KOPT-K1 (cell line): ENCODE measurements at regions not wholly inside any gene's neighbourhood (a gene's known extent, or its start where the extent isn't known, plus 50 kb on each side); places are given as distances from the start of the nearest gene placed in this dataset.
"Not testable (repeated sequence)": the region's sequence is repeated elsewhere in the genome, so short reads cannot be mapped to it uniquely, and the experiment has no call there.

Experiments
- H3K27ac ChIP-seq: fragments of 200-600 bp; sonication (generic); 2 replicates; pipeline ENCODE4 v1.5.1; 2016; ENCODE audit warnings: antibody characterized with exemption, mild to moderate bottlenecking, low read depth, low read length; ENCODE audit not compliant: poor library complexity, severe bottlenecking
- H3K36me3 ChIP-seq: fragments of 200-600 bp; sonication (generic); 2 replicates; pipeline ENCODE4 v1.5.1; 2017; ENCODE audit warnings: antibody characterized with exemption, mild to moderate bottlenecking, low read length, moderate library complexity; ENCODE audit not compliant: insufficient read depth
- H3K9me3 ChIP-seq: fragments of 200-600 bp; sonication (generic); 2 replicates; pipeline ENCODE4 v1.5.1; 2017; ENCODE audit warnings: antibody characterized with exemption, low read length, mild to moderate bottlenecking; ENCODE audit not compliant: insufficient read depth, poor library complexity, severe bottlenecking

DNA sequence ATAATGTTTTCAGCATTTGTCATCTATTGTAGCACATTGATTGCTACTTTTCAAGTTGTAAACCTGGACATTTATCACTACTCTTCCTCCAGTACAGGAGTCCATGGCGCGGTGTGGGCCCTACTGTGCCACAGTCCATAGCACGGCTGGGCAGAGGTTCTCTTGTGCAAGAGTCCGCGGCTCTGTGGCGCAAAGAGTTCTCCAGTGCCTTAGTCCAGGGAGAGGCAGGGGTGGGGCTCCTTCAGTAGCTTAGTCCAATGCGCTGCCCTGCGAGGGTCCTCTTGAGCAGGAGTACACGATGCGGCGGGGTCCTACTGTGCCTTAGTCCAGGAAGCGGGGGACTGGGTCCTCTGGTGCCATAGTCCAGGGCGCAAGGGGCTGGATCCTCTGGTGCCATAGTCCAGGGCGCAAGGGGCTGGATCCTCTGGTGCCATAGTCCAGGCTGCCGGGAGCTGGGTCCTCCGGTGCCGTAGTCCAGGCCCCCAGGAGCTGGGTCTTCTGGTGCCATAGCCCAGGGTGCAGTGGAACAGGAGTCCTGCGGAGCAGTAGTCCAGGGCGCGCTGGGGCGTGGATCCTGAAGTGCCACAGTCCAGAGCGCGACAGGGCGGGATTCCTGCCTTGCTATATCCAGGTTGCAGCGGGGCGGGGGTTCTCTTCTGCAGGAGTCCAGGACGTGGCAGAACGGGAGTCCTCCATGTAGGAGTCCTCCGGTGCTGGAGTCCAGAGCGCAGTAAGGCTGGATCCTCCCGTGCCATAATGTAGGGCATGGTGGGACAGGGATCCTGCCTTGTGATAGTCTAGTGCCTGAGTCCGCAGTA, 129.3 kb downstream of the CCDC74A start:
- no peaks in the 10 kb centered on the region for H3K36me3 ChIP-seq
- H3K9me3 ChIP-seq = no peaks in the 10 kb centered on the region
- H3K27ac ChIP-seq = no peak overlapping the region

DNA sequence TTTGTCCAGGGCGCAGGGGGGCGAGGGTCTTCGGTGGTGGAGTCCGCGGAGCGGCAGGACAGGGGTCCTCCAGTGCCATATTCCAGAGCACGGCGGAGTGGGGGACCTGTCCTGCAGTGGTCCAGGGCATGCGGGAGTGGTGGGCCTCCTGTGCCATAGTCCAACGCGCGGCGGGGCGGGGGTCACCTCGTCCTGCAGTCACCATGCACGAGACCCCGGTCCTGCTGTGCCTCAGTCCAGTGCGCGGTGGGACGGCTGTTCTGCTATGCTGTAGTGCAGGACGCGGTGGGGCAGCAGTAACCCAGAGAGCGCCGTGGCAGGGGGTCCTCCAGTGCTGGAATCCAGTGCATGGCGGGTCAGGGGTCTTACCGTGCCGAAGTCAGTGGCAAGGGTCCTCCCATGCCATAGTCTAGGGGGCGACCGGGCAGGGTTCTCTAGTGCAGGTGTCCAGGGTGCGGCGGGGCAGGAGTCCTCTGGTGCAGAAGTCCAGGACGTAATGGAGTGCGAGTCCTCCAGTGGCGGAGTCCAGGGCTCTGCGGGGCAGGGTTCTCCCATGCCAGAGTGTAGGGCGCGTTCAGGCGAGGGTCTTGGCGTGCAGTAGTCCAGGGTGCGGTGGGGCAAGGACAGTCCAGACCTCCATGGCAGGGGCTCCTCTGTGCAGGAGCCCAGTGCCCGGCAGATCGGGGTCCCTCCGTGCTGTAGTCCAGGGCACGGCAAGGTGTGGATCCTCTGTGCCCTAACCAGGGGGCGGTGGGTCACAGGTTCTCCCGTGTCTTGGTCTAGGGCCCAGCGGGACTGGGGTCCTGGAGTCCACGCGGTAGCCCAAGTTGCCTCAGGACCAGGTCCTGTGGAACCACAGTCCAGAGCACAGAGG, 130.4 kb downstream of the CCDC74A start:
- Histone ChIP-seq H3K9me3 (no peaks in the 10 kb centered on the region), H3K36me3 (no peaks in the 10 kb centered on the region), H3K27ac (no peak overlapping the region)

DNA sequence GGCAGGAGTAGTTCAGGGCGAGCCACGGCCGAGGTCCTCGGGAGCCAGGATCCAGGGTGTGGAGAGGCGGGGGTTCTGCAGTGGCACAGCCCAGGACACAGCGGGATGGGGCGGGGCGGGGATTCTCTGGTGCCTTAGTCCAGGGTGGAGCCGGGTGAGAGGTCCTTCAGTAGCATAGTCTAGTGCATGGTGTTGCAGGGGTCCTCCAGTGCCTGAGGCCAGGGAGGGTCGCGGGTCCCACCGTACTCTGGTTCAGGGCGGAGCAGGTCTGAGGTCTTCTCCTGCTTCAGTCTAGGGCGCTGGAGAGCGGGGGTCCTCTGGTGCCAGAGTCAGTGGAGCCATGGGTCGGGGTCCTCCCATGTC, 131.1 kb downstream of the CCDC74A start:
- Histone ChIP-seq H3K9me3 (no peaks in the 10 kb centered on the region), H3K36me3 (no peaks in the 10 kb centered on the region), H3K27ac (no peak overlapping the region)

DNA sequence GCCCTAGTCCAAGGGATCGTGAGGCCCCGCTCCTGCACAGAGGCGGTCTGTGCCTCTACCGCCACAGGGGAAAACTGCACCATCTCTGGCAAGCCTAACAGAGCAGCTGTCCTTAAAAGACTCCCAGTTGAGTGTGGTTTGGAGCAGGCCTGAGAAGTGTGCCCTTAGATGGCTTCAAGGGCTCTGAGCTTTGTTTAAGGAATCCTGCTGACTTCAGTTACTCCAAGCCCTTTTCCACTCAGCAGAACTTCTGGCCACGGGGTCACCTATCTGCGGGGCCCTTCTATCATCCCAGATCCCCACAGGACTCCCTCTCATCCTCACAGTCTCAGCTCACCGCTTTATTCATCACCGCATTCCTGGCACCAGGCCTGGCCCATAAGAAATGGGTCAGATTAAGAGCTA, 131.5 kb downstream of the CCDC74A start:
- Histone ChIP-seq H3K9me3 (no peaks in the 10 kb centered on the region), H3K36me3 (no peaks in the 10 kb centered on the region), H3K27ac (no peak overlapping the region)

DNA sequence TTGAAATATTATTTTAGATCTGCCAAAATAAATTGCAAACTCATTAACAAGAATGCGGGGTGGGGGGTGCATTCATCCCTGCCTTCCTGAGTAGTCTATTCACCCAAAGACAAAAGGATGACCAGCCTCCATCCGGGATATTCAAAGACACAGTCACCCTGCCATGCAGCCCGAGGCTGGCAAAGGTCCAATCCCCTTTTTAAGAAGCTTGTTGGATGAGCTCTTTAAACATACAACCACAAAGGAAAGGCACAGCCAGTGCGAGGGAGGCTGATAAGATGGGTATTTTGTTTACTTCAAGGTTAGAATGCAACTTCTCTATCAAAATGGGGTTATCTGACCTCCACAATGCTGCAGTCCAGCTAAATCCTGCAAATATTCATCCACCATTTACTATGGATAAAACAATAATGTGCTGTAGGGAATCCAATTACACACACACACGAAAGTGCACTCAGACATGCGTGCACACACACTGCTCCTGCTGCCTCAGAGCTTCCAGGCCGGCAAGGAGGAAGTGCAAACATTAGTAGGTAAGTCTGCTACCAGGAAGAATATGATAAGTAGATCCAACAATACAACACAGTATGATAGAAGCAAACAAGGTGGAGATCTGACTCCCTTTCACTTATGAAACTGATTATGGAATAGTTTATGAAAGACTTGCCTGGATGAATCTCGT, 133.6 kb downstream of the CCDC74A start:
- not testable (repeated sequence) for H3K27ac ChIP-seq, H3K9me3 ChIP-seq, H3K36me3 ChIP-seq

DNA sequence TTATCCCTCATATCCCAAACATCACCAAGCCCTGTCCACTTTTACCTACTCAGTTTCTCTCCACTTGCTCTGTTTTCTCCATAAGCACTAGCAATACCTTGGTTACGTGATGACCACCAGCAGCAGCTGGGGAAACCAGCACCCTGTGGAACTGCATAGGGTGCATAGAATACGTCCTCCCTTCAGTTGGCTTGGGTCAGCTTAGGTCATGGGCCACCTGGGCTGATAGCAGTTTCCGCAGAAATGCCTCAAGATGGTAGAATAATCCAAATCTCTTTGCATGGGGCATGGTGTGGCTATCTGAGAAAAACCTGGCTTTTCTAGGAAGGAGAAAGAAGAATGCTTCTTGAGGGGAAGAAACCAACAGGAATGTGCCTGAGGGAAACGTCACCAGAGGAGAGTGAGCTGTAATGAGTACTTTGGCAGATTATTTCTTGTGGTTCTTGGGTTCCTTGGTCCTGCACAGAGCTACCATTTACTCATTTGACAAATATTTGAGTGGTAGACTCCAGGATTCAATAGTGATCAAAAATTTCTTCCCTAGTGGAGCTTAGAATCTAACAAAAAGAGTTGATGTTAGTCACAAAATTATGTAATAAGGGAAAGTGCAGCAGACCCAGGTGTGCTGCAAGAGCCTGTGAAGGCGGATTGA, 134.3 kb downstream of the CCDC74A start:
- not testable (repeated sequence) for H3K27ac ChIP-seq, H3K36me3 ChIP-seq, H3K9me3 ChIP-seq

DNA sequence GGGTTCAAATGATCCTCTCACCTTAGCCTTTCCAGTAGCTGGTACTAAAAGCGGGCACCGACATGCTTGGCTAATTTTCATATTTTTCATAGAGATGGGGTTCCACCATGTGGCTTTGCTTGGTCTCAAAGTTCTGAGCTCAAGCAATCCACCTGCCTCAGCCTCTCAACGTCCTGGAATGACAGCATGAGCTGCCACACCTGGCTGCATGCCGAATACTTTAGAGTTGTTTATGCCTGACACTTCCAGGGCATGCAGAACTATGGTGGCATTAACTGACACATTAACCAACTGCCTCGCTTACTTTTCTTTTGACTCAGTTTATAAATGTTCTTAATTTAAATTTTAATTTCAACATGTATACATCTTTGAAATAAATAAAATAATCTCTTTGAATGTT, 135.8 kb downstream of the CCDC74A start:
- H3K36me3 ChIP-seq, H3K9me3 ChIP-seq, H3K27ac ChIP-seq: not testable (repeated sequence)

DNA sequence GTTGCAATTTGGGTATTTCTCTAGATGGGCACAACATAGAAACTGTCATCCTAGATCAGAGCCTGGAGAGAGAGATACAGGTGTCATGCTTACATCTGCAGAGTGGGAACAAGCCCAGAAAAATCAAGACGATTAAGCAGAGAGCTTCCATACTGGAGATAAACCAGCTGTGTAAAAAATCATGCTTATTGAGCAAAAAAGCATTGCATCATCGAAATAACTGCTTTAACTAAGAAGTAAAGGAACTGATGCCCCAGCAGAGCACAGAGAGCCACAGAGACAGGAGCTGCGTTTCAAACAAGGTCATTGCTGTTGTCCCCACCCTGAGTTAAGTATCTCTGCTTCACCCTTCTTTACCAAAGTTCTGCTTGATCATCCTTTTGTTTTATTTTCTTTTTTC, 138.0 kb downstream of the CCDC74A start:
- not testable (repeated sequence) for H3K9me3 ChIP-seq, H3K27ac ChIP-seq, H3K36me3 ChIP-seq

DNA sequence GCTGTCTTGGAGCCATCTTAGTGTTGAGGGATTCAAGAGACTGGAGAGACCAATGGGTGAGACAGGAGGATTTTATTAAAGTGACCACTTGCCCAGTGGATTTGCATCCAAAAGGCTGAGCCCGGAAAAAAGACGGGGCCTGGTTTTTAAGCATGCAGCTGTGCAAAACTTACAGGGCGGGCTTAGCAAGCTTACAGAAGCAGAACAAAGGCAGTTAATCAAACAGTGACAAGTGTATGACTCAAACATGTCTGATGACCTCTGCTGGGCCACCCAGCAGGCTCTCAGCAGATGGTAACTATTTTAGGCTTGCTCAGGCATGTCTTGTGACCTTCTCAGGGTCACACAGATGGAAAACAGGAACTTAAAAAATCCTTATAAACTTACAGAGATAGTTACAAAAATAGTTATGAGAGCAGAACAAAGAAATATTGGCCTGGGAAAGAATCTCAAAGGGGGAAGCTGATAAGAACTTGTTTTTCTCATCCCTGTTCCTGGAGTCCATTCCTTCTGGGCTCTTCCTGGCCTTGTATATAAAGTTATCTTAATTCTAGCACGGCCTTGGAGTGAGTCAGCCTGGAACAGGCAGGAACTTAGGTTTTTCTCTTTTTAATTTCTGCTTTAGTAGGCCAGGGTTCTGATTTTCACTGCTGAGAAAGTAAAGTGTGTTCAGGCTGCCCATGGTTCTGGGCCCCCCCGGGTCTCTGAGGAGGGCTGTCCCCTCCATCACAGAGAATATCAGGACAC, 141.3 kb downstream of the CCDC74A start:
- H3K36me3 ChIP-seq, H3K27ac ChIP-seq: not testable (repeated sequence)

DNA sequence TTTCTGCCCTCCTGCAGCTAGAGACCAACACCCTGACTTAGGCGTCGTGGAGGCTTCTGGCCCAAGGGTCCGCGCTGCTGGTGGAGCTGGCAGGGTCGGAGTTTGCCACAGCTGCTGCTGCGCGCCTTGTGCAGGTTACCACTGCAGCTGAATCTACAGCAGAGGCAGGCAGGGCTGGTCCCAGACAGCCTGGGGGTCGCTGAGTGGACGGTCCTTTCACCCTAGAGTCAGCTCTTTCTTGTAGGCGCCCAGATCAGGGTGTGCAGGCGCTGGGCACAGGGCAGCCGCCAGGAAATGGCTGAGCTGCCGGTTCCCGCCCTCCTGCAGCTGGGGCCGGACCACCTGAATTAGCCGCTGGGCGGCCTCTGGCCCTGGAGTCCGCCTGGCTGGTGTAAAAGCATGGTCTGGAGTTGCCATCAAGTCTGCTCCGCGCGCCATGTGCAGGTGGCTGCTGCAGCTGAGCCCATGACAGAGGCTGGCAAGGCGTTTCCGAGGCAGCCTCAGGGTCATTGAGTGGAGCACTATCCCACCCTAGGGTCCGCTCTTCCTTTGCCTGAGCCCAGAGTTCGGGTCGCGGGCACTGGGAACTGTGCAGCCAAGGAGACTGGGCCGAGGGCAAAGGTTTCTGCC, 144.3 kb downstream of the CCDC74A start:
- not testable (repeated sequence) for H3K36me3 ChIP-seq, H3K27ac ChIP-seq, H3K9me3 ChIP-seq

More for the DNA sequence above, 141.3 kb downstream of the CCDC74A start:
- not testable (repeated sequence) for H3K9me3 ChIP-seq

DNA sequence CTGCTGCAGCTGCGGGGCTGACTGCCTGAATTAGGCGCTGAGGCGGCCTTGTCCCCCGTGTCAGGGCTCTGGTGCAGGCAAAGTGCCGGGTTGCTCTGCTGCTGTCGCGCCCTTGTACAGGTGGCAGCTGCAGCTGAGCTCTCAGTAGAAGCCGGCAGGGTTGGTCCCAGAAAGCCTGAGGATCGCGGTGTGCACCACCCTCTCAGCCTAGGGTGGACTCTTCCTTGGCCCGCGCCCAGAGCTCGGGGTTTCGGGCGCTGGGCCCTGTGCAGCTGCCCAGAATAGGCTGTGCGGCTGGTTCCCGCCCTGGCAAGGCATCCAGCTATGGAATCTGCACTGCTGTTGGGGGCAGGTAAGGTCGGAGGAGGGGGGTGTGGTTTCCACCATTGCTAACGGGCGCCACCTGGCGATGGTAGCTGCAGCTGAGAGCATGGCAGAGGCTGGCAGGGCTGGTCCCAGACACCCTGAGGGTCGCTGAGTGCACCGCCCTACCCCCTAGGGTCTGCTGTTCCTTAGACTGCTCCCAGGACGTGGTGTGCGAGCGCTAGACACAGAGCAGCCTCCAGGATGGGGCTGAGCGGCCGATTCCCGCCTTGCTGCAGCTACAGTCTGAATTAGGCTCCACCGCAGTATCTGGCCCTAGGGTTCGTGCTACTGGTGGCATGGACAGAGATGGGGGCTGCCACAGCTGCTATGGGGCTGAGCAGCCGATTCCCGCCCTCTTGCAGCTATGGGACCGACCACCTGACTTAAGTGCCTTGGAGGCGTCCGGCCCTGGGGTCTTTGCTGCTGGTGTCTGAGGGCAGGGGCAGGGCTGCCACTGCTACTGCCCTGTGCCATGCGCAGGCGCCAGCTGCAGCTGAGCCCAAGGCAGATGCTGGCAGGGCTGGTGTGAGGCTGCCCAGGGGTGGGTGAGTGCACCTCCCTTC, 145.0 kb downstream of the CCDC74A start:
- H3K9me3 ChIP-seq, H3K36me3 ChIP-seq, H3K27ac ChIP-seq: not testable (repeated sequence)

DNA sequence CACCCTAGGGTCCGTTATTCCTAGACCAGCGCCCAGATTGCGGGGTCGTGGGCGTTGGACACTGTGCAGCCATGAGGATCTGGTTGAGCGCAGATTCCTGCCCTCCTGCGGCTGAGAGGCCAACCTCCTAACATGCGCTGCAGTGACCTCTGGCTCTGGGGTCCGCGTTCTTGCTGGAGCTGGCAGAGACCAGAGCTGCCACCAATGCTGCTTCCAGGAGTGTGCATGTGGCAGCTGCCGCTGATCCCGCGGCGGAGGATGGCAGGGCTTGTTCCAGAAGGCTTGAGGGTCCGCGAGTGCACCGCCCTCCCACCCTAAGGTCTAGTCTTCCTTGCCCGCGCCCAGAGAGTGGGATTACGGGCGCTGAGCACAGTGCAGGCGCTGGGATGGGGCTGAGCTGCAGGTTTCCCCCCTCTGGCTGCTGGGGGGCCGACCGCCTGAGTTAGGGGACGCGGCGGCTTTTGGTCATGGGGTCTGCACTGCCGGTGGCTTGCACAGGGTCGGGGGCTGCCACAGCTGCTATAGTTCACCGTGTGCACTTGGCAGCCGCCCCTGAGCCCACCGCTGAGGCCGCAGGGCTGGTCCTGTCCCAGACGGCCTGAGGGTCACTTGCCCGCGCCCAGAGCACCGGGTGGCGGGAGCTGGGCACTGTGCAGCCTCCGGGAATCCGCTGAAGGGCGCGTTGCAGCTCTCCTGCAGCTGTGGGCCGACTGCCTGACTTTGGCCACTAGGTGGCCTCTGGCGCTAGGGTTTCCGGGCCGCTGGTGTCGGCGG, 145.9 kb downstream of the CCDC74A start:
- Histone ChIP-seq H3K27ac (no peak overlapping the region), H3K36me3 (no peaks in the 10 kb centered on the region), H3K9me3 (no peaks in the 10 kb centered on the region)

DNA sequence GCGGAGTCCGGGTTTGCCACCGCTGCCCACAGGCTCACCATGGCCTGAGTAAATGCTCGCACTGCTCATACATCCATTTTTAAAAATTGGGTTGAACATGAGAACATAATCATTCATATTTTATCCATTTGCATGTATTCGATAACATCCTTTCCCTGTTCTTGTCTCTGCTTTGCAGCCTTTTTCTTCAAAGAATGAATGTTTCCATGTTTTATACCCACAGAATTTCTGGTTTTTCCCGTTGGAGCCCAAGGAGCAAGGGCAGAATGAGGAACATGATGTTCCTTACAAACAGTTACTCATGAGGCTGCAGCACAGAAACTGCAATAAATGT, 146.5 kb downstream of the CCDC74A start:
- Histone ChIP-seq H3K36me3 (no peaks in the 10 kb centered on the region), H3K9me3 (no peaks in the 10 kb centered on the region), H3K27ac (no peak overlapping the region)
